ENCODE measurements at regions not wholly inside any gene's neighbourhood (a gene's known extent, or its start where the extent isn't known, plus 50 kb on each side); places are given as distances from the start of the nearest gene placed in this dataset.

- DNase-seq (no peak), ATAC-seq (no peak)
- intact Hi-C loops (cut with micrococcal nuclease): no loop called here
Observed at GRCh38 chr7:155870334-155871180, 58.3 kb upstream of the SHH start.

GRCh38 chr7:155869784-155870076 lies 57.5 kb upstream of the SHH start:
- intact Hi-C loops (cut with micrococcal nuclease): no loop called here
- DNase-seq (no peak), ATAC-seq (no peak)

- ATAC-seq (no peak), DNase-seq (no peak)
- intact Hi-C loops (cut with micrococcal nuclease): no loop called here
Observed at GRCh38 chr7:155868955-155869783, 56.9 kb upstream of the SHH start.

GRCh38 chr7:155867734-155868400 lies 55.6 kb upstream of the SHH start:
- ATAC-seq (no peak), DNase-seq (no peak)
- intact Hi-C loops (cut with micrococcal nuclease): no loop called here

- no peak for ATAC-seq
- DNase-seq: no peak
- intact Hi-C loops (cut with micrococcal nuclease): no loop called here
Observed at GRCh38 chr7:155867280-155867679, 55.0 kb upstream of the SHH start.

- intact Hi-C loops (cut with micrococcal nuclease): no loop called here
- DNase-seq (no peak), ATAC-seq (no peak)
Observed at GRCh38 chr7:155865830-155866525, 53.7 kb upstream of the SHH start.

- DNase-seq (no peak), ATAC-seq (no peak)
- intact Hi-C loops (cut with micrococcal nuclease): no loop called here
Observed at GRCh38 chr7:155864991-155865690, 52.9 kb upstream of the SHH start.

- no peak for ATAC-seq
- intact Hi-C loops (cut with micrococcal nuclease): no loop called here
- no peak for DNase-seq
Observed at GRCh38 chr7:155864271-155864985, 52.2 kb upstream of the SHH start.

GRCh38 chr7:155863721-155864151 lies 51.5 kb upstream of the SHH start:
- no peak for ATAC-seq
- DNase-seq: no peak
- intact Hi-C loops (cut with micrococcal nuclease): no loop called here

GRCh38 chr7:155862123-155862892 lies 50.0 kb upstream of the SHH start:
- intact Hi-C loops (cut with micrococcal nuclease): no loop called here
- ATAC-seq (no peak), DNase-seq (no peak)

Measured in left ventricle myocardium superior (tissue), 1 donor.